ENCODE measurements at regions not wholly inside any gene's neighbourhood (a gene's known extent, or its start where the extent isn't known, plus 50 kb on each side); places are given as distances from the start of the nearest gene placed in this dataset.

- TF ChIP-seq CTCF (conservative IDR thresholded peaks at IDR 0.05; ENCODE audit: low read length) = peak; percentile 61
- no peak for TF ChIP-seq EZH2phosphoT487 (IDR thresholded peaks at IDR 0.05; ENCODE audit: borderline replicate concordance)
Observed at GRCh38 chr21:41071258-41072171, 96.4 kb upstream of the BACE2 start.
